HUDEP-2 (cell line): ENCODE measurements at regions not wholly inside any gene's neighbourhood (a gene's known extent, or its start where the extent isn't known, plus 50 kb on each side); places are given as distances from the start of the nearest gene placed in this dataset.

Source experiments
- DNase-seq, 76 experiments: peaks; one replicate each; lab custom pipeline; 2025; ENCODE audit not compliant: unreplicated experiment in 76 of 76; lab: John Stamatoyannopoulos, UW

GRCh38 chr2:15802657-15803542, 137.4 kb upstream of the MYCN start:
- DNase-seq = no peak

DNA sequence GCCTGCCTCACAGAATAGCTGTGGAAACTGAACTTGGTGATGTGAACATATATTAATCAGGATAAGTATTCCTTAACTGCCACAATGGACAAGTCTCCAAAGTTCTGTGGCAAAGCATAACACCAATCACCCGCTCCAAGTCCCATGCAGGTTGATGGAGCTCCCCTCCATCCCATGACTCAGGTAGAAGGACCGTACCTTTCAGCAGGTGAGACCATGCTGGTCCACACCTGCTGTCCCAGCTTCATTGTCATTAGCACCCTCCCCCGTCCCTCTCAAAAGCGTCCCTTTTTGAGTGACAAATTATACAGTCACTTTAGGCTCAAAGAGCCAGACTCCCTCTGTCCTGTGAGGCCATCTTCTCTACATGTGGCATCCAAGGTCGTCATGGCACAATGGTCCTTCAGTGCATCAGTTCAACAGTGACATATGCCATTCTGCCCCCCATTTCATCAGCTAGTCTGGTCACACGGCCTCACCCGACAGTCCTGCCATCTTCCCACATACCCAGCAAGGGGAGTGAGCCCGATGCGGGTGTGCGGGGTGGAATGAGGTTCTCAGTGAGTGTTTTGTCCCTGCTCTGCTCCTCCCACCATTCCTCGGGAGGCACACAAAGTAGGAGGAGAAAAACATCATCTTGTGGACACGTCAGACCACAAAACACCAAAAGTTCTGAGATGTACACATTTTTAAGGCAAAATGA, 136.7 kb upstream of the MYCN start:
- DNase-seq = no peak

GRCh38 chr2:15804246-15804619, 136.1 kb upstream of the MYCN start:
- no peak for DNase-seq

DNA sequence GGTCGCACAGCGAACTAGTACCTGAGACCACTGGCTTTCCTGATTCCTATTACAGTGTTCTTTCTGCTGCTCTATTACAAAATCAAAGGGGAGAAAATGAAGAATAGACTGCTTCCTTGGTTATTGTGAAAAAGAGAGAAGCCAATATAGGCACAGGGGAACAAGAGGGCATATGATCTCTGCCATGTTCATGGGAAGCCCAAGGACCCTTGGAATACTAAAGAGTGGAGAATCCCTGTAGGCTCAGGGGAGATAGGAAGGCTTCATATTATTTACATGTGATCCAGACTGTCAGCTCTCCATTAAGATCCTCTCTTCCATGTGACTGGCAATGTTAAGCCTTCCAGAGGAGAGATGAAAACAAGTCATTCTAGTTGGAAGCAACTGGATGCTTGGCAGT, 135.7 kb upstream of the MYCN start:
- no peak for DNase-seq

- no peak for DNase-seq
Measured at GRCh38 chr2:15805206-15805605, 135.1 kb upstream of the MYCN start.

GRCh38 chr2:15805772-15806171, 134.6 kb upstream of the MYCN start:
- no peak for DNase-seq

GRCh38 chr2:15806801-15807417, 133.4 kb upstream of the MYCN start:
- DNase-seq = no peak

DNA sequence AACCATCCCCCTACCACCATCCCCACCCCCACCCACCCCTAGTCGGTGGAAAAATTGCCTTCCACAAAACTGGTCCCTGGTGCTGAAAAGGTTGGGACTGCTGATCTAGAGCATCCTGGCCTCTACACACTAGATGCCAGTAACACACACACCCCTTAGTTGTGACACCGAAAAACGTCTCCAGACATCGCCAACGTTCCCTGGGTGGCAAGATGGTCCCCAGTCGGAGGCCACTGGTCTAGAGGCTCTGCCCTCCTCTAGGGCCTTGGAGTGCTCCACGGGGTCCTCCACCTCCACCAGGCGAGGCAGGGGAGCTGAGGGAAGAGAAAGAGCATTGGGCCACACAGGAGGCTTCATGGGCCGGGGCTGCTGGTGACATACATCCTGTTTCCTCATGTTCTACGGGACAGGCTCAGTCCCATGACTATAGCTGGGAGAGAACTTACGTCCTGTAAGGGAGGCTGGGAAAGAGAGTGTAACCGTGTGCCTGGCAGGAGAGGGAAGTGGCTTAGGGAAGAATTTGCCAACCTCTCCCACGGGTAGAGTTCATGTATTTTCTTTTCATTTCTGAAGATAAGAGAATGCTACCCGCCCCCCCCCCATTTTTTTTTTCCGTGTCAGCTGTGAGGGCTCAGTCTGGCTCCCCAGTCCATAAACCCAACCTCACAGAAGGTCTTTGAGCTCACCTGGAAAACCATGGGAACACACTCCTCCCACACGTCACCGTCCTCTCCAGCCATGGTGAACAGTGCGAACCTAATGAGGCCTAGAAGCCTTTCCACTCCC, 132.7 kb upstream of the MYCN start:
- no peak for DNase-seq

- no peak for DNase-seq
Measured at GRCh38 chr2:15808204-15808910, 132.0 kb upstream of the MYCN start.

GRCh38 chr2:15808944-15809343, 131.4 kb upstream of the MYCN start:
- DNase-seq = no peak

DNA sequence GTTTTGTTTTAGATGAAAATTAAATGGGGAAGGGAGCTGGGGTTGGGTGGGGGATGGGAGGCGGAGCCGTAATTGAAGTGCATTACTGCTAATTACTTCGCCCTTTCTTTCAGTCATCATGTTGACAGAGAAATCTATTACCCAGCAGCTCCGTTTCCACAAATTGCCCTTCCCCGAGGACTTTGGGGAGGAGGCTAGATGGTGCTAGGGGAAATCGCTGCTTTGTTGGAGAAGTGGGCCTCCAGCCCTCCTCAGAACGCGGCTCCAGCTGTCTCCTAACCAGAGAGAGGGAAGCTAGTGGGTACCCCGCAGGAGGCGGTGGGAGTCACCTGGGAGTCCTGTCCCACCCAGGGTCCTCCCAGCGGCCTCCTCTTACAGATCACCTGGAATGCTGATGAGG, 130.9 kb upstream of the MYCN start:
- no peak for DNase-seq

GRCh38 chr2:15810477-15811150, 129.7 kb upstream of the MYCN start:
- DNase-seq = no peak

DNA sequence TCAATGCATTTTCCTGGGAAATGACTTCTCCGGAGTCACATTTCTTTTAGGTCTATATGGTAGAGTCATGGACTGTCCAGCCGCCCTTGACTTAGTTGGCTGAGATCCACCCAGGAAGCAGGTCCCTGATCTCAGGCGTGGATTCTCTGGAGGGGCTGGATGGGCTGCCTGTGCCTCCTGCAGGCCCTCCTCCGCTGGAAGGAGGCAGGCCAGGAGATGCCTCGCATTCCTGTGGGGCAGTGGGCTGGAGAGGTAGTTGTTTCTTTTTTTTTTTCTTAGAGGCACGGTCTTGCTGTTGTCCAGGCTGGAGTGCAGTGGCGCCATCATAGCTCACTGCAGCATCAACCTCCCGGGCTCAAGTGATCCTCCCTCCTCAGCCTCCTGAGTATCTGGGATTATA, 129.0 kb upstream of the MYCN start:
- DNase-seq = no peak

- no peak for DNase-seq
Measured at GRCh38 chr2:15812187-15812780, 128.1 kb upstream of the MYCN start.

DNA sequence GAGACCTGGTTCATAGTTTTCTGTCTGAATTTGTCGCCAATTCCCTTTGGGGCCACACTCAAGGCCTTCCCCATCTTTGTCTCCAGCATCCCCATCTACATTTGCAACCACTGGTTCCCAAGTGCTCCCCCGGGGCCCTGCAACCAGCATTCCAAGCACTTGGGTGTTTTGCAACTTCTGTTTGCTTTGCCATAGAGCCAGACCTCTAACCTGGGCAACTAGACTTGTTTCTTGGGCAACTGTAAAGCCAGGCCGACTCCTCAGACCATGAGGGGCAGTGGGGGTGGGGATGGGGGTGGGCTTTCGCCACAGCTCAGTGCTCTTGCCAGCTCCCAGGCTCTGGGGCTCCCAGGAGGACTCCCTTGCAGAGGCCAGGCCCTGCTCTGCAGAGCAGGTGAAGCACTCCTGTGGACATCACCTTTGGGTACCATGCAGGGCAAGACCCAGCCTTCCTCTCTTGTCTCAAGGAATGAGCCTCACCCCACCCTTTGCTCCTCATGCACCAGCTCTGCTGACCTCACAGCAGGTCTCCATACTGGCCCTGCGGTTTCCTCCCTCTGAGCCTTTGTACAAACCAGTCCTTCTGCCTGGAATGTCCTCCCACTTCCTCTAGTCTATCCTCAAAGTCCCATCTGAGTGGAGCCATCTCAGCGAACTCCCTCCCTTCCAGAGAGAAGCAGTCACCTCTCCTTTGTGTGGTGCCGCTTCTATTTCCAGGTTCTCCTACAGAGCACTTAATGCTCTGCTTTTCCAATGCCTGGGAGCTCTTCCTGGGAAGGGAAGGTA, 126.7 kb upstream of the MYCN start:
- DNase-seq = no peak

GRCh38 chr2:15814403-15814802, 125.9 kb upstream of the MYCN start:
- DNase-seq = no peak

GRCh38 chr2:15814946-15815345, 125.4 kb upstream of the MYCN start:
- no peak for DNase-seq

GRCh38 chr2:15816226-15816625, 124.1 kb upstream of the MYCN start:
- no peak for DNase-seq
